Fibroblast of mammary gland (primary cell): ENCODE measurements at regions not wholly inside any gene's neighbourhood (a gene's known extent, or its start where the extent isn't known, plus 50 kb on each side); places are given as distances from the start of the nearest gene placed in this dataset.
"Not testable (repeated sequence)": the region's sequence is repeated elsewhere in the genome, so short reads cannot be mapped to it uniquely, and the experiment has no call there.

Source experiments
- DNase-seq: peaks from one replicate; pipeline ENCODE4 v3.0.0-alpha.2; 2010; ENCODE audit warnings: low read depth
- H3K4me3 ChIP-seq: 2 replicates; pipeline ENCODE4 v1.5.1; 2011; ENCODE audit warnings: low read depth, mild to moderate bottlenecking, low read length, moderate library complexity; ENCODE audit not compliant: control insufficient read depth
- TF ChIP-seq, protein P1 (sequence below): conservative IDR thresholded peaks from 2 replicates; pipeline ENCODE4 v1.5.1; 2011; ENCODE audit warnings: low read depth, low read length, inconsistent platforms; ENCODE audit not compliant: control insufficient read depth, insufficient read depth

DNA sequence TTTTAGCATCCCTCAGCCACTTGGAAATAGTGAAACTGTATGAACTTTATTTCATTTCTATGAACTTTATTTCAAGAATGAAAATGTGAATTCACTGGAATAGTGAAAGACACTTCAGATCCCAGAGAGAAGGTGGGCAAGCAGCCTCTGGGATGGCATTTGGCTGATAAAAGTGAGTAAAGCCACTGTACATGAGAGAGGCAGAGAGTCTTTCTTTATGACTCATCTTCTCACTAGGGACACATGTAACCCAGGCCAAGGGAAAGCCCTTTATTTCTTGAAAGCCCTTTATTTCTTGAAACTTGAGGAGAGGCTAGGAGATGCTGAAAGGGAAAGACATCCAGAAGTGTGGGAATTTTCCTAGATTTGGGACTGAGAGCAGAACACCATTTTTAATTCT is 148.9 kb upstream of the SMIM30 start:
- H3K4me3 ChIP-seq, result no peak overlapping the region
- TF ChIP-seq, protein P1, sequence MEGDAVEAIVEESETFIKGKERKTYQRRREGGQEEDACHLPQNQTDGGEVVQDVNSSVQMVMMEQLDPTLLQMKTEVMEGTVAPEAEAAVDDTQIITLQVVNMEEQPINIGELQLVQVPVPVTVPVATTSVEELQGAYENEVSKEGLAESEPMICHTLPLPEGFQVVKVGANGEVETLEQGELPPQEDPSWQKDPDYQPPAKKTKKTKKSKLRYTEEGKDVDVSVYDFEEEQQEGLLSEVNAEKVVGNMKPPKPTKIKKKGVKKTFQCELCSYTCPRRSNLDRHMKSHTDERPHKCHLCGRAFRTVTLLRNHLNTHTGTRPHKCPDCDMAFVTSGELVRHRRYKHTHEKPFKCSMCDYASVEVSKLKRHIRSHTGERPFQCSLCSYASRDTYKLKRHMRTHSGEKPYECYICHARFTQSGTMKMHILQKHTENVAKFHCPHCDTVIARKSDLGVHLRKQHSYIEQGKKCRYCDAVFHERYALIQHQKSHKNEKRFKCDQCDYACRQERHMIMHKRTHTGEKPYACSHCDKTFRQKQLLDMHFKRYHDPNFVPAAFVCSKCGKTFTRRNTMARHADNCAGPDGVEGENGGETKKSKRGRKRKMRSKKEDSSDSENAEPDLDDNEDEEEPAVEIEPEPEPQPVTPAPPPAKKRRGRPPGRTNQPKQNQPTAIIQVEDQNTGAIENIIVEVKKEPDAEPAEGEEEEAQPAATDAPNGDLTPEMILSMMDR, result no peak
- DNase-seq, result peak; percentile 21

DNA sequence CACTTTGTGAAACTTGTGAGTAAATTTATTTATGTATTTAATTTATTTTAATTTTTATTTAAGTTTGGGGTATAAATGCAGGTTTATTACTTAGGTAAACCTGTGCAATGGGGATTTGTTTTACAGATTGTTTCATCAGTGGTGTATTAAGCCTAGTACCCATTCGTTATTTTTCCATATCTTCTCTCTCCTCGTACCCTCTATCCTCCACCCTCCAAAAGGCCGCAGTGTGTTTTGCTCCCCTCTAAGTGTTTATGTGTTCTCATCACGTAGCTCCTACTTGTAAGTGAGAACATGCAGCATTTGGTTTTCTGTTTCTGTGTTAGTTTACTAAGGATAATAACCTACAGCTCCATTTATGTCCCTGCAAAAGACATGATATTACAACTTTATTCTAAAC is 145.4 kb upstream of the SMIM30 start:
- TF ChIP-seq, protein P1, result no peak
- no peak for DNase-seq
- no peak overlapping the region for H3K4me3 ChIP-seq

DNA sequence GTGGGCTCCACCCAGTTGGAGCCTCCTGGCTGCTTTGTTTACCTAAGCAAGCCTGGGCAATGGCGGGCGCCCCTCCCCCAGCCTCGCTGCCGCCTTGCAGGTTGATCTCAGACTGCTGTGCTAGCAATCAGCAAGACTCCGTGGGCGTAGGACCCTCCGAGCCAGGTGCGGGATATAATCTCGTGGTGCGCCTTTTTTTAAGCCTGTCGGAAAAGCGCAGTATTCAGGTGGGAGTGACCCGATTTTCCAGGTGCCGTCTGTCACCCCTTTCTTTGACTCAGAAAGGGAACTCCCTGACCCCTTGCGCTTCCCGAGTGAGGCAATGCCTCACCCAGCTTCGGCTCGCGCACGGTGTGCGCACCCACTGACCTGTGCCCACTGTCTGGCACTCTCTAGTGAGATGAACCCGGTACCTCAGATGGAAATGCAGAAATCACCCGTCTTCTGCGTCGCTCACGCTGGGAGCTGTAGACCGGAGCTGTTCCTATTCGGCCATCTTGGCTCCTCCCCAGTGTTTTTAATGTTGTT is 144.9 kb upstream of the SMIM30 start:
- not testable (repeated sequence) for DNase-seq, H3K4me3 ChIP-seq

DNA sequence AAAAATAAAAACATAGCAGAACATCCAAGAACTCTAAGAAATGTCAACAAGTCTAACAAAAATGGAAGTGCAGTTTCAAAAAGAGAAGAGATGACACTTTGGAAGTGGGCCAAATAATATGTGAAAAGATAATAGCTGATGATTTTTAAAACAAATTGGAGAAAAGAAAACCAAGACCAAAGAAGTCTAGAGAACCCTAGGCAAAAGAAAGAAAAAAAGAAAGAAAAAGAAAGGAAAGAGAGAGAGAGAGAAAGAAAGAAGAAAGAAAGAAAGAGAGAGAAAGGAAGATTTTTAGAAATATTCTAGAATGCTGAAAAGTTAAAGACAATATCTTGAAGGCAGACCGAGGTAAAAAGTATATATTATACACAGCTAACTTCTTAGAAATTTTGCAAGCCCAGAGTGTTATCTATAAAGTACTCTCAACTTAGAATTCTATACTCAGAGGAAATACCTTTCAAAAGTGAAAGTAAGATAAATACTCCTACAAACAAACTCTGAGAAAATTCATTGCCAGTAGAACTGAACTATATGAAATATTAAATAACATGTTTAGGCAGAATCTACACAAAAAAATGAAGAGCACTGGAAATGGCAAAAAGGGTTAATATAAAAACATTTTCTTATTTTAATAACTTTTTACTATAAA is 138.7 kb upstream of the SMIM30 start:
- DNase-seq, result no peak

DNA sequence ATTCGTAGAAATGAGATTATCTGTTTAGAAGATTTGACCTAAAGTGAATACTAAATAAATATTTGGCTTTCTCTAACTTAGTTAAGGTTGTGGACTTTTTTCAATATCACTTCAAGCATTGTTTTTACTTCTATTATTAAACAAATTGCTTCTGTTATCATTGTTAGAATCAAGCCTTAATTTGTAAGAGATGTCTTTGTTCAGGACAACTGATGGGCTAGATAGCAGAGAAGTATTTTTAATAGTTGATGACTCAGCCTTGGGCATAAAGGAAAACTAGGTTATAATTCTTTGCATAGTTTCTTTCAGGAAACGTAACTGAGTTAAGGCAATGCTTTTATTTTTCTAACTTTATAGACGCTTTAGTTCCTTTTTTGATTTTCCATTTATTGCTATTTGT is 128.8 kb upstream of the SMIM30 start:
- TF ChIP-seq, protein P1, result no peak
- no peak for DNase-seq
- H3K4me3 ChIP-seq, result no peak overlapping the region

More for the DNA sequence above, 138.7 kb upstream of the SMIM30 start:
- TF ChIP-seq, protein P1, result no peak
- no peak overlapping the region for H3K4me3 ChIP-seq

DNA sequence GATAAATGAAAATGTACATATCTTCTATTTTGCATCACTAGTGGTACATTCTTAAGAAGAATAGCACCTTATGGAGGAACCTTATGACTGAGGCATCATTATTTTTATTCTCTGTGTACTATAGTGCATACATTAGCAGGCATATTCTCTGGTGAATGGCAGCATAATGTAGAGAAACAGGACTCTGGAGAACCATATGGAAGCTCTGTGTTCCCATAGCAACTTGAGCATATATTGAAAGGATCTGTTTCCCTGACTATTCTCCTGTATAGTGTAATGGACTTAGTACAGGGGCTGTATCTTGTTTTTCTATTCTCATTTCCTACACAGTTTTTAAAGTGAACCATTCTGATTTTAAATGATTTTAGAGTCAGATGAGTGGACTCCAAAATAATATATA is 128.4 kb upstream of the SMIM30 start:
- TF ChIP-seq, protein P1, result no peak
- no peak for DNase-seq
- H3K4me3 ChIP-seq, result no peak overlapping the region

DNA sequence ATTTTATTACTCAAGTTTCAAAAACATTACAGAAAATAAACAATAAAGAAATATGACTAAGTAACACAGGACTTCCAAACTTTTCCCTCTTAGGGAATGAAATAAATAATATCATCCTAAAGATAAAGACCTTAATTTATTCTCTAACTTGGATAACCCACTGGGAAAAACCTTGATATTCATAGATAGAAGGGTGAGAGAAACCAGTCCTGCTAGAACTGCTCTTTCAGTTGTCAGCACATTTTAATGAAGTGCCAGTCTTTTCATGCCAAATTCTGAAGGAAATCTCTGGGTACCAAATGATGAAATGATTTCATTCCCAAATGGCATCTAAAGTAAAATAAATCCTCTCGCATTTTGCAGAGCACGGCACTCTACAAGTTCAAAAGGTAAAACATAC is 114.5 kb upstream of the SMIM30 start:
- DNase-seq, result no peak
- TF ChIP-seq, protein P1, result no peak
- no peak overlapping the region for H3K4me3 ChIP-seq
